ENCODE measurements at regions not wholly inside any gene's neighbourhood (a gene's known extent, or its start where the extent isn't known, plus 50 kb on each side); places are given as distances from the start of the nearest gene placed in this dataset.

DNA sequence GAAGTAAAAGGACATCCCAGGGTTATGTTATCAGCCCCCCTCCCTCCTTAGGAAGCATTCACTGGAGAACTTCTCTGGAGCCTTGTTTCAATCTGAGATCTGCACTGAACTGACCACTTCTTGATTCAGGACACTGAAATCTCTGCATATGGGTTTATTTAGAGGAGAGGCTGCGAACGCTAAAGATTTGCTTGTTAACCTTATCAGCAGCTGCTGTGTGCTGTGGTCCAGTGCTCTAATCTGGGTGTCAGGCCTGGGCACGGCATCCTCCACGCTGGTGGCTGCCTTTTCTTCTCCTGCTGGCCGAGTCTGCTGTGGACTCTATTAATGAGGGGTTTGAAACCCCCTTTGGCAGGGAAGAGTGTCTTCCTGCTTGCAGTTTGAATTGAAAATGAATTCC is 1094.7 kb upstream of the TENM3 start:
- DNase-seq, result no peak

GRCh38 chr4:181150191-181150590 is 1093.0 kb upstream of the TENM3 start:
- DNase-seq, result no peak

GRCh38 chr4:181151856-181152255 is 1091.3 kb upstream of the TENM3 start:
- DNase-seq, result no peak

- DNase-seq, result no peak
These were observed 1085.6 kb upstream of the TENM3 start for GRCh38 chr4:181157647-181158046.

DNA sequence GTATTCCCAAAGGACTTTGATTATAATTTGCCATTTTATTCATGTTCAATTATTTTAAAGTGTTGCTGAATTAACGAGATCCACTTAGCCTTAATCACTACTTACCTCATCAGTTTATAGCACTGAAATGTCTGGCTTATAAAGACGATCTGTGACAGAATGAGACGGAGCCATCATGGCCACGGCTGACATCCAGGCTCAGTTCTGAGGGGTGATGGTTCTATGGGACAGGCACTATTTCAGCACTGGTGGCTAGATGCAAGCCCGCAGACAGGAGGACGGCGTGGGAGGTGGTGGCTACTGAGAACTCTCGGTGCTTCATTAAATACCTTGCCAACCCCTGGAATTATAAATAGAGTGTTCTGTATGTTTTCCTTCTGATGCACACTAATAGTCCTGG is 1084.2 kb upstream of the TENM3 start:
- no peak for DNase-seq

- DNase-seq, result no peak
These were observed 1081.5 kb upstream of the TENM3 start for GRCh38 chr4:181161669-181162068.

GRCh38 chr4:181162266-181162665 is 1080.9 kb upstream of the TENM3 start:
- DNase-seq, result no peak

GRCh38 chr4:181162676-181163075 is 1080.5 kb upstream of the TENM3 start:
- no peak for DNase-seq

DNA sequence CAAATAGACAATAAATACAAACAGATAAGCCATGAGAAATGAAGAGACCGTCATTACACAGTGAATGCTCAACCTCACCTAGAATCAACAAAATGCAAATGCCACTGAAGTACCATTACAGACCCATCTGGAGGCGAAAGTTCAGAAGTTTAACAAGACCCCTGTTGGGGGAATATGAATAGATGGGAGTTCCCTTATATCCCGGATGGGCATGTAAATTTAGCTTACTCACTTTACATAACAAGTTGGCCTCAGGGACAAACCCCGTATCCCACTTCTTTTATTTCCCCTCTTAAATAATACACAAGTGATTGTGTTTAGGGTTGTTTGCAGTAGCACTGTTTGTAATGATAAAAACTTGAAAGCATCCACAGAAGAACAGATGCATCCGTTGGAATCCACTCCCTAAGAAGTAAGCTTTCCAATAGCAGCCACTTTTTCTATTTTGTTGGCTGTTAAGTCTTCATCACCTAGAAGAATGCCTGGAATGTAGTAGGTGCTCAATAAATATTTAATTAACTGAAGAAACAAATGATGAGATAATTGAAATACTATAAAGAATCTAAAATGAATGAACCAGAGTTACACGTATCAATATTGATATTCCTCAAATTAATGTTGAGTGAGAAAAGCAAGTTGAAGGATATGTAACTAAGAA is 1076.3 kb upstream of the TENM3 start:
- DNase-seq, result no peak

- DNase-seq, result no peak
These were observed 1075.0 kb upstream of the TENM3 start for GRCh38 chr4:181168011-181168805.

- no peak for DNase-seq
These were observed 1070.2 kb upstream of the TENM3 start for GRCh38 chr4:181173046-181173445.

- no peak for DNase-seq
These were observed 1066.9 kb upstream of the TENM3 start for GRCh38 chr4:181176306-181176705.

DNA sequence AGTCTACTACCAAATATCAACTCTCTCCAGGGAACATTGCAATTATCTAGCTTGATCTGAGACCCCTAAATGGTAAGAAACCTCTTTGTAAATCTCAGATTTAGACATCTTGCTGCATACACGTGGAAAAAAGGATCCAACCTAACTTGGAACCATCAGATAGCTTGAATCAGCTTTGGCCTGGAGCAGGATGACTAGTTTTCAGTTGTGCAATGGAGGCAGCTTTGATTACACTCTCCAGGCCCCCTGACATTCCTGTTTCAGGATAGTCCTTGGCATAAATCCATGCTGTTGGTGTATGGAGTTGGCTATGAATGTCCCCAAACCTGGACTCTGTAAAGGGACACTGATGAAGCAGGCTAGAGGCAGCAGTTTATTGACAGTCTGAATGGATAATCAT is 1061.9 kb upstream of the TENM3 start:
- no peak for DNase-seq

GRCh38 chr4:181189751-181190150 is 1053.5 kb upstream of the TENM3 start:
- DNase-seq, result no peak

DNA sequence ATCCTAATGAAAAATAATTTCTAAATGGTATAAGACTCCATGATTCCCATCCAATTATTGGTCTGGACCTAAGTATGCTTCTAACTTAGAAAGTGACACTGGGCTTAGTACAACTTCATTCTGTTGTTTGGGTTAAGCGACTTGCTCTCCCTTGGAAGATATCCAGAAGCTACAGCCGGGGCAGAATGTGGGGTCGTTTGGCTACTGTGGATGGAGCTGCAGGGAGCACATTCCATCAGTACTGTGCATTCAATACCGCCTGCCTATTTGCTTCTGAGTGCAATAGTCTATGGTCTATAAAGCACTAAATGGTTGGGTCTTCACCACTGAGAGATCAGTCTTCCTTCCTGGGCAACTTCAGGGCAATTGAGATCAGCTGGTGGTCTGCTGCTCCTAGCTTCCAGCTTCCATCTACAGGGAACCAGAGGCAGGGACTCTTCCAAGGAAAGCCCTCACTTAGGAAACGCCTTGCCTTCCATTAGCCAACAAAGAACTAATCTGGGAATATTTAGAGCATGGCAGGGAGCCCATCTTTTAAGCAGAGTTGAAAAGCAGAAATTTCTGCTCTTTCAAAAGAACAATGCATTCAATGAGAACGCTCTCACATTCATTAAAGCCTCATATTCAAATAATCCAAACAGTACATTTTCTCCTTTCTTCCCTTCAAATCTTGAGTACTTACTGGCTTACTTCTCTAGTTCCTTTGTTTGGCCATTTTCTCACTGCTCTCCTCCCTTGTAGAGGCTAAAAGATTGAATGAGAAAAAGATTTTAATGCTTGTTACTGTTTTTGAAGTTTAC is 1049.9 kb upstream of the TENM3 start:
- peak in 1 of 51 donors; percentile 13 for DNase-seq

DNA sequence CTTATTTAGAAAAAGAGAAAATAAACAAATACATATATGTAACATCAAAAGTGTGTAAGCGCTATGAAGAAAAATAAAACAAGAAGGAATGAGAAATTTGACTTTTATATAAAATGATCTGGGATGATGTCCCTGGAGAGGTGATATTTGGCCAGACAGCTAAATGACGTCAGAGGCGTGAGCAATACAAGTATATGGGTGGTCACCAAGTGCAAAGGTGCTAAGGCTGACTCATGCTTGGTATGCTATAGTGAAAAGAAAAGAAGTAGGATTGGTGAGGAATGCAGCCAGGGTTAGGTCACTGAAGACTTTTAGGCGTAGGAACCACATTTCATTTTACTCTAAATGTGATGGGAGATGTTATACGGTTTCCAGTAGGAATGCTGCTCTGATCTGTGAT is 1049.1 kb upstream of the TENM3 start:
- DNase-seq, result no peak

GRCh38 chr4:181200076-181200475 is 1043.1 kb upstream of the TENM3 start:
- no peak for DNase-seq

DNA sequence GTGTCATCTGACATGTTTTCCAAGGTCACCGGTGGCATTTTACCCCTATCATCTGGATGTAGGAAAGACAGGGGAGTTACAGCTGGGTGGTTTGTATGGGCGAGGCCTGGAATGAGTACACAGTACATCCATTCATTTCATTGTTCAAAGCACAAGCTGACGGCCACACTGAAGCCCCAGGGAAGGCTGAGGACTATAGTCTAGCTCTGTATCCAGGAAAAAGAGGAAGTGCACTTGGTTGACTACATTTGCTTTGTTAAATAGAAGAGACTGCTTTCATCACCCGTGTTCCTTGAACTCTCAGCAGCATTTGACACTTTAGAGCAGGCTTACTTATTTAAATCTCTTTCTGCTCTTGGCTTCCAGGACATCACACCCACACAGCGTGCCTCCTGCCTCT is 1041.0 kb upstream of the TENM3 start:
- peak in 2 of 51 donors; percentile 0 for DNase-seq

- no peak for DNase-seq
These were observed 1039.1 kb upstream of the TENM3 start for GRCh38 chr4:181204109-181204508.

DNA sequence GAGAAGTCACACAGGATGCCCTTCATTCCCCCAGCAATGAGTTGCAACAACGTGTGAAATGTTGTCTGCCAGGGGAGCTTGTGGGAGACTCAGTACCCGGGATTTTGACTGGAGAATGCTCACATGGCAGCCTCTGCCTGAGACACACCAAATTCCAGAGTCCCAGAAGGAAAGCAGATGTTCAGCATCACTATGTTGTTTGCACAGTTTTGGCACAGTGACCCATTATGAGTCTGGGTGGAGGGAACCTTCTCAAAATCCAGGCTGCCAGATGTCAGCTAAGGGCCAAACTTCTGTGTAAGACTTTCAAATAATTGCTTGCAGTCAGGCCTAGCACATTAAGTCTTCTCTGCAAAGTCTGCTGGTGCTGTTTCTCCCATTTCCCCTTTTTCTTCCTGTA is 1029.7 kb upstream of the TENM3 start:
- DNase-seq, result no peak

DNA sequence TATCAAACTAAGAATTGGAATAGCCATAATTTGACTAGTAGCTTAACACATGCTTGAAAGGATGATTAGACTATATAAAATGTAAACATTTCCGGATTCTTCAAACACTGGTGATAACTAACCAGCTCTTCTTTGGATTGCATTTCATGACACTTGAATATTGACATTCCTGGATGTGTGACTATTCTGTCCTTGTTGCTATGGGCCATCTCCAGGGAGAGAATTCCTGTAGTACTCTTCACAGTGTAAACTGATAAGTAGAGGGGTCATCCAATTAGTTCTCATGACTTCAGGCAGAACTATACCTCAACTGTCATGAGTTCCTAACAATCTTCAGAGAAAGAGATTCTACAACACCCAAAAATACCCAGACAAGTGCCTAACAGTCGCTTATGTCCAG is 1026.7 kb upstream of the TENM3 start:
- no peak for DNase-seq

DNA sequence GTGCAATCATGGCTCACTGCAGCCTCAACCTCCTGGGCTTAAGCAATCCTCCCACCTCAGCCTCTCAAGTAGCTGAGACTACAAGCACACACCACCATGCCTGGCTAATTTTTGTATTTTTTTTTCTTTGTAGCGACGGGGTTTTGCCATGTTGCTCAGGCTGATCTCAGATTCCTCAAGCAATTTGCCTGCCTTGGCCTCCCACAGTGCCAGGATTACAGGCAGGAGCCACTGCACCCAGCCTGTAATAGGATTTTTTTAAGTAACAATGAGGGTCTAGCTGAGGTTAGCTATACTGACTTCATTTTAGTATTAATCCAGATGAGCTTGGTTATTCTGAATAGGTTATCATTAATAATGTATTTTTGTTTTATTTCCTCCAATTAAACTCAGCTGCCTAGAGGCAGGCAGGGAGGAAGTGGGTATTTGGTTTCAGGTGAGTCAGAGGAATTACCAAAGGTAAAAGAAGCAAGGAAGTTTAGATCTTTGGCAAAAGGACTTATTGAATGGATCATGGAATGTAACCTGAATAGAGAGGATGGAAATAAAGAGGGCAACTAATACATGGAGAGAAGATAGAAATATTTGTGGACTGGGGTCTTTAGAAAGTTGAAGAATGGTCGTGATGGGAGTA is 1023.3 kb upstream of the TENM3 start:
- DNase-seq, result no peak

All from hypothalamus (tissue), 51 donors.